Panc1 (cell line): ENCODE measurements at regions not wholly inside any gene's neighbourhood (a gene's known extent, or its start where the extent isn't known, plus 50 kb on each side); places are given as distances from the start of the nearest gene placed in this dataset.

ENCODE experiments used
- ATAC-seq: fragments of 200-7000 bp; cut with Tn5 transposase; 2 replicates; pipeline ENCODE4 v1.9.1; 2020; ENCODE audit warnings: mild to moderate bottlenecking, moderate library complexity
- BruUV-seq: library from RNA; stranded (reverse); fragments of 400-500 nt; replicated peaks from 2 replicates; lab custom pipeline; 2021; lab: Mats Ljungman, UMichigan
- CTCF ChIA-PET: fragments of 300-600 bp; sonication (Branson Sonifier 250); formaldehyde crosslinking; loops from one replicate; lab custom pipeline; 2022; ENCODE audit warnings: antibody characterized with exemption; lab: Charles Lee
- POLR2A ChIA-PET: fragments of 300-600 bp; sonication (Branson Sonifier 250); formaldehyde crosslinking; loops from one replicate; lab custom pipeline; 2022; ENCODE audit warnings: antibody characterized with exemption; lab: Charles Lee
- DNase-seq: peaks from one replicate; pipeline ENCODE4 v3.0.0-alpha.2; 2010; ENCODE audit warnings: low read depth, low spot score
- H3K27ac ChIP-seq: 2 replicates; pipeline ENCODE4 v1.5.1; 2011; ENCODE audit warnings: mild to moderate bottlenecking, low read length, inconsistent platforms
- H3K27me3 ChIP-seq: fragments of 200-500 bp; sonication (Bioruptor generic); 2 replicates; pipeline ENCODE4 v1.6.0; 2014; ENCODE audit warnings: low read length, inconsistent platforms; ENCODE audit not compliant: control insufficient read depth, insufficient read depth
- H3K36me3 ChIP-seq: fragments of 200-500 bp; sonication (Bioruptor generic); 2 replicates; pipeline ENCODE4 v1.5.1; 2014; ENCODE audit warnings: inconsistent platforms, mild to moderate bottlenecking, low read length, moderate library complexity; ENCODE audit not compliant: control insufficient read depth, insufficient read depth
- H3K4me1 ChIP-seq: 2 replicates; pipeline ENCODE4 v1.5.1; 2011; ENCODE audit warnings: inconsistent platforms, mild to moderate bottlenecking, low read length, moderate library complexity; ENCODE audit not compliant: control insufficient read depth, insufficient read depth
- H3K4me3 ChIP-seq, 2 experiments: 2 replicates each; pipeline ENCODE4 v1.5.1; 2011 to 2012; ENCODE audit warnings: low read depth in 2 of 2, low read length in 2 of 2, mild to moderate bottlenecking in 2 of 2, inconsistent platforms in 1 of 2, moderate library complexity in 1 of 2
- H3K9me3 ChIP-seq: fragments of 200-500 bp; sonication (Bioruptor generic); 2 replicates; pipeline ENCODE4 v1.5.1; 2014; ENCODE audit warnings: low read depth, mild to moderate bottlenecking, inconsistent platforms, low read length, moderate library complexity; ENCODE audit not compliant: control insufficient read depth, insufficient read depth
- CTCF ChIP-seq: fragments of 450-650 bp; IDR thresholded peaks from 2 replicates; pipeline ENCODE4 v1.5.1; 2017; ENCODE audit warnings: mild to moderate bottlenecking
- POLR2AphosphoS5 ChIP-seq: IDR thresholded peaks from 2 replicates; pipeline ENCODE4 v1.6.1; 2012; ENCODE audit warnings: mild to moderate bottlenecking, low read depth, low read length, moderate library complexity
- SIN3A ChIP-seq: IDR thresholded peaks from 2 replicates; pipeline ENCODE4 v1.6.1; 2012; ENCODE audit warnings: low read depth, mild to moderate bottlenecking, low read length, moderate library complexity, borderline replicate concordance; ENCODE audit not compliant: insufficient read depth
- TCF7L2 ChIP-seq: IDR thresholded peaks from 2 replicates; pipeline ENCODE4 v1.6.1; 2011; ENCODE audit warnings: mild to moderate bottlenecking, low read depth, low read length, inconsistent platforms
- in situ Hi-C: cut with HindIII; loops from 2 replicates; pipeline ENCODE4 v1.10.0; 2016; ENCODE audit warnings: low sequenced_read_pairs, low pct_unique_long_range_greater_than_20kb
- intact Hi-C: fragments of 100-400 bp; cut with micrococcal nuclease; formaldehyde crosslinking; loops from one replicate; pipeline ENCODE4 v1.10.0; 2022; ENCODE audit not compliant: unreplicated experiment
- TF ChIP-seq, protein P1 (sequence below), 2 experiments: IDR thresholded peaks; 2 replicates each; pipeline ENCODE4 v1.6.1; 2011 to 2012; ENCODE audit warnings: low read depth in 2 of 2, control low read depth in 1 of 2, low read length in 1 of 2, mild to moderate bottlenecking in 1 of 2, moderate library complexity in 1 of 2; ENCODE audit not compliant: insufficient read depth in 1 of 2

DNA sequence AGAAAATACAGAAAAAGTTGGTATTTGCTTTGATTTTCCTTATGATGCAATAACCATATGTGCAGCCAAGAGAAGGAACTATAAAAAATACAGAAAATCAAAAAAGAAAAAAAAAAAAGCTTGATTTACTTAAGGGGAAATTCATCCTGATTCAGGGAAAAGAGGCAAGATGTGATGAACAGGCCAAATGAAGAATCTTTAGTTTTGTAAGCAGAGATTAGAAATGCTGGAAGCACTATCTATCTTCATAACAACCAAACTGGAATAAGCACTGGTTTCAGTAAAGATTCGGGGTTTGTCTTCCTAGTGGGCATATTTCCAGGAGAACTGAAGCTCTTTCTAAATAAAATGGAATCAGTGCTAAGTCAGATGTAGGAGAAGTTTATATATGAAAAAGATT lies 82.9 kb upstream of the KCNIP4 start:
- no peaks in the 10 kb centered on the region for H3K9me3 ChIP-seq
- POLR2A ChIA-PET, result no interaction called here
- H3K36me3 ChIP-seq, result no peaks in the 10 kb centered on the region
- BruUV-seq, result no TSS peak
- in situ Hi-C loops (no loop called here), intact Hi-C loops (no loop called here)
- no peak for TF ChIP-seq SIN3A
- no peak for TF ChIP-seq POLR2AphosphoS5
- TF ChIP-seq CTCF, result no peak
- TF ChIP-seq TCF7L2, result no peak
- TF ChIP-seq, protein P1, sequence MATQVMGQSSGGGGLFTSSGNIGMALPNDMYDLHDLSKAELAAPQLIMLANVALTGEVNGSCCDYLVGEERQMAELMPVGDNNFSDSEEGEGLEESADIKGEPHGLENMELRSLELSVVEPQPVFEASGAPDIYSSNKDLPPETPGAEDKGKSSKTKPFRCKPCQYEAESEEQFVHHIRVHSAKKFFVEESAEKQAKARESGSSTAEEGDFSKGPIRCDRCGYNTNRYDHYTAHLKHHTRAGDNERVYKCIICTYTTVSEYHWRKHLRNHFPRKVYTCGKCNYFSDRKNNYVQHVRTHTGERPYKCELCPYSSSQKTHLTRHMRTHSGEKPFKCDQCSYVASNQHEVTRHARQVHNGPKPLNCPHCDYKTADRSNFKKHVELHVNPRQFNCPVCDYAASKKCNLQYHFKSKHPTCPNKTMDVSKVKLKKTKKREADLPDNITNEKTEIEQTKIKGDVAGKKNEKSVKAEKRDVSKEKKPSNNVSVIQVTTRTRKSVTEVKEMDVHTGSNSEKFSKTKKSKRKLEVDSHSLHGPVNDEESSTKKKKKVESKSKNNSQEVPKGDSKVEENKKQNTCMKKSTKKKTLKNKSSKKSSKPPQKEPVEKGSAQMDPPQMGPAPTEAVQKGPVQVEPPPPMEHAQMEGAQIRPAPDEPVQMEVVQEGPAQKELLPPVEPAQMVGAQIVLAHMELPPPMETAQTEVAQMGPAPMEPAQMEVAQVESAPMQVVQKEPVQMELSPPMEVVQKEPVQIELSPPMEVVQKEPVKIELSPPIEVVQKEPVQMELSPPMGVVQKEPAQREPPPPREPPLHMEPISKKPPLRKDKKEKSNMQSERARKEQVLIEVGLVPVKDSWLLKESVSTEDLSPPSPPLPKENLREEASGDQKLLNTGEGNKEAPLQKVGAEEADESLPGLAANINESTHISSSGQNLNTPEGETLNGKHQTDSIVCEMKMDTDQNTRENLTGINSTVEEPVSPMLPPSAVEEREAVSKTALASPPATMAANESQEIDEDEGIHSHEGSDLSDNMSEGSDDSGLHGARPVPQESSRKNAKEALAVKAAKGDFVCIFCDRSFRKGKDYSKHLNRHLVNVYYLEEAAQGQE (IDR thresholded peaks at IDR 0.05; ENCODE audit: insufficient read depth in 1 of 2, low read depth in 2 of 2, low read length in 1 of 2), result no peak
- no peak overlapping the region for H3K4me3 ChIP-seq
- no peak for ATAC-seq
- no peaks in the 10 kb centered on the region for H3K4me1 ChIP-seq
- no peak for DNase-seq
- no peak overlapping the region for H3K27ac ChIP-seq
- CTCF ChIA-PET, result no interaction called here
- H3K27me3 ChIP-seq, result no peaks in the 10 kb centered on the region

GRCh38 chr4:22030881-22031280 lies 82.3 kb upstream of the KCNIP4 start:
- Histone ChIP-seq H3K36me3 (no peaks in the 10 kb centered on the region), H3K4me3 (no peak overlapping the region), H3K9me3 (no peaks in the 10 kb centered on the region), H3K4me1 (no peaks in the 10 kb centered on the region), H3K27ac (no peak overlapping the region), H3K27me3 (no peaks in the 10 kb centered on the region)
- in situ Hi-C loops (no loop called here), intact Hi-C loops (no loop called here)
- DNase-seq (no peak), ATAC-seq (no peak)
- ChIA-PET POLR2A (no interaction called here), CTCF (no interaction called here)
- TF ChIP-seq TCF7L2, result no peak
- TF ChIP-seq CTCF, result no peak
- no peak for TF ChIP-seq SIN3A
- BruUV-seq, result no TSS peak
